ENCODE measurements at regions not wholly inside any gene's neighbourhood (a gene's known extent, or its start where the extent isn't known, plus 50 kb on each side); places are given as distances from the start of the nearest gene placed in this dataset.

- TF ChIP-seq, protein P1, sequence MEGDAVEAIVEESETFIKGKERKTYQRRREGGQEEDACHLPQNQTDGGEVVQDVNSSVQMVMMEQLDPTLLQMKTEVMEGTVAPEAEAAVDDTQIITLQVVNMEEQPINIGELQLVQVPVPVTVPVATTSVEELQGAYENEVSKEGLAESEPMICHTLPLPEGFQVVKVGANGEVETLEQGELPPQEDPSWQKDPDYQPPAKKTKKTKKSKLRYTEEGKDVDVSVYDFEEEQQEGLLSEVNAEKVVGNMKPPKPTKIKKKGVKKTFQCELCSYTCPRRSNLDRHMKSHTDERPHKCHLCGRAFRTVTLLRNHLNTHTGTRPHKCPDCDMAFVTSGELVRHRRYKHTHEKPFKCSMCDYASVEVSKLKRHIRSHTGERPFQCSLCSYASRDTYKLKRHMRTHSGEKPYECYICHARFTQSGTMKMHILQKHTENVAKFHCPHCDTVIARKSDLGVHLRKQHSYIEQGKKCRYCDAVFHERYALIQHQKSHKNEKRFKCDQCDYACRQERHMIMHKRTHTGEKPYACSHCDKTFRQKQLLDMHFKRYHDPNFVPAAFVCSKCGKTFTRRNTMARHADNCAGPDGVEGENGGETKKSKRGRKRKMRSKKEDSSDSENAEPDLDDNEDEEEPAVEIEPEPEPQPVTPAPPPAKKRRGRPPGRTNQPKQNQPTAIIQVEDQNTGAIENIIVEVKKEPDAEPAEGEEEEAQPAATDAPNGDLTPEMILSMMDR (IDR thresholded peaks at IDR 0.05; ENCODE audit: insufficient read depth, low read length, poor library complexity, severe bottlenecking): no peak
- TF ChIP-seq EZH2phosphoT487 (conservative IDR thresholded peaks at IDR 0.05; ENCODE audit: low read length): no peak
These were observed 394.5 kb downstream of the BCOR start for GRCh38 chrX:39703307-39703706.
